GM12801 (cell line): ENCODE measurements at regions not wholly inside any gene's neighbourhood (a gene's known extent, or its start where the extent isn't known, plus 50 kb on each side); places are given as distances from the start of the nearest gene placed in this dataset.

Experiments
- CTCF ChIP-seq: IDR thresholded peaks from one replicate; pipeline ENCODE4 v1.5.1; 2011; ENCODE audit warnings: control low read depth; ENCODE audit not compliant: insufficient read length; ENCODE audit errors: extremely low read depth

- TF ChIP-seq CTCF: no peak
Observed at GRCh38 chr4:177769155-177769554, 326.9 kb upstream of the AGA start.

DNA sequence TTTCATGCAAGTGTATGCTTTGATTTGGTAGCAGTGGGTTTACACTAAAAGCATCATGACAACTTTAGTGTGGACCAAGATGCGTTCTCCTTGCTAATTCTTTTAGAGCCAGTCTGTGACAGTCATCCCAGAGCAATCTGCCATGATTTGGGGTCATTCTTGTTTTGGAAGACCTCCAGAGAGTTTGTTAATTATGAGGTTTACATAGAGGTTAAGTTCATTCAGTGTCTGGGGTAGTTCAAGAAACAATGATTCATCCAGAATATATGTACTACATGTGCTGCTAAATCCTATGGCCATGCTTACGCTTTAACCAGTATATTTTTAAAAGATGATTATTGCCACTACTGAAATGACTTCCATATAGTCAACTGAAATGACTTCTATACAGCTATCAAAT lies 328.5 kb upstream of the AGA start:
- no peak for TF ChIP-seq CTCF

- TF ChIP-seq CTCF: no peak
Observed at GRCh38 chr4:177771645-177772044, 329.4 kb upstream of the AGA start.

- TF ChIP-seq CTCF: no peak
Observed at GRCh38 chr4:177778623-177779022, 336.4 kb upstream of the AGA start.

DNA sequence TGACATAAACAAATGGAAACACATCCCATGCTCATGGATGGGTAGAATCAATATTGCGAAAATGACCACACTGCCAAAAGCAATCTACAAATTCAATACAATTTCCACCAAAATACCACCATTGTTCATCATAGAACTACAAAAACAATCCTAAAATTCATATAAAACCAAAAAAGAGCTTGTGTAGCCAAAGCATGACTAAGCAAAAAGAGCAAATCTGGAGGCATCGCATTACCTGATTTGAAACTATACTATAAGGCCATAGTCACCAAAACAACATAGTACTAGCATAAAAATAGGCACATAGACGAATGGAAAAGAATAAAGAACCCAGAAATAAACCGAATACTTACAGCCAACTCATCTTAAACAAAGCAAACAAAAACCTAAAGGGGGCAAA lies 342.8 kb upstream of the AGA start:
- TF ChIP-seq CTCF: no peak

DNA sequence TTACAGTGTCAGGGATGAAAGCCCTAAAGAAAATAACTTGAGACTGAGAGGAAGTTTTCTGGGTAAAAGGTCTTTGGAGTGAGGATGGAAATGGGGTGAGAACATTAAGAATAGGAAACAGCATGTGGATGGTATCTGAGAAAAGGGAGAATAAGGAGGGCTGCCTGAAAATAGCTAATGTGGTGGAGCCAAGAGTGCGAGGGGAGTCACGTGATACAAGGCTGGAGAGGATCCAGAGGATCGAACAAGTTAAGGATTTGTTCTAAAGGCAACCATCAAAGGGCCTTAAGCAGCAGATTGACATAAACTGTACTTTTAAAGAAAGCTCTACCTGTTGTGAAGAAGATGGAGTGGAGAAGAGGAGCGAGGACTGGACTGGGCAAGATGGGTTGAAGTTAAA lies 347.4 kb upstream of the AGA start:
- TF ChIP-seq CTCF: no peak

GRCh38 chr4:177791188-177791587 lies 349.0 kb upstream of the AGA start:
- TF ChIP-seq CTCF: no peak

DNA sequence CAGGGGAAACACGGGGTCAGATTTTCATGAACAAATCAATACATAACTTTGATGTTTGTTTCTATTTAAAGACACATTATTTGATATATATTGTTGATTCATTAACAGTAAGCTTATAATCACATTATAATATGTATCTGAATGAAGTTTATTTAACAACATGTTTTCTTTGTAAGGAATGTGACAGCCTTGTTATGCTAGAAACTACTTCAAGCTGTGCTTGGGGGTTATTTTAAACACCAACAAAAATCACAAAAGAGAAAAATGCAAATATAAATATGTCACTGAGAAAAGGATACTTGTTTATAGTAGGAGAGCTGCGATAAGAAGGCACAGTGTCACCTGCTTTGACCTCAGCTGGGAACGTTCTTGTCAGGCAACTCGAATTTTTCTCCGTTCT lies 354.6 kb upstream of the AGA start:
- no peak for TF ChIP-seq CTCF
